Glutamatergic neuron (in vitro differentiated cells): ENCODE measurements at regions not wholly inside any gene's neighbourhood (a gene's known extent, or its start where the extent isn't known, plus 50 kb on each side); places are given as distances from the start of the nearest gene placed in this dataset.

Source experiments
- DNase-seq: peaks from one replicate; pipeline ENCODE4 v3.0.0; 2022
- H3K27ac Mint-ChIP-seq: one replicate; pipeline ENCODE4 v1.8.0; 2020; ENCODE audit warnings: mild to moderate bottlenecking, mixed read lengths, inconsistent platforms; ENCODE audit not compliant: unreplicated experiment
- H3K27me3 Mint-ChIP-seq: one replicate; pipeline ENCODE4 v1.8.0; 2020; ENCODE audit warnings: mild to moderate bottlenecking, moderate library complexity, mixed read lengths, inconsistent platforms; ENCODE audit not compliant: unreplicated experiment
- H3K36me3 Mint-ChIP-seq: one replicate; pipeline ENCODE4 v1.8.0; 2020; ENCODE audit warnings: mild to moderate bottlenecking, mixed read lengths, inconsistent platforms; ENCODE audit not compliant: unreplicated experiment
- H3K4me1 Mint-ChIP-seq: one replicate; pipeline ENCODE4 v1.8.0; 2020; ENCODE audit warnings: mild to moderate bottlenecking, low read depth, mixed read lengths, inconsistent platforms; ENCODE audit not compliant: unreplicated experiment
- H3K4me3 Mint-ChIP-seq: one replicate; pipeline ENCODE4 v1.8.0; 2020; ENCODE audit warnings: mild to moderate bottlenecking, mixed read lengths, inconsistent platforms; ENCODE audit not compliant: unreplicated experiment
- H3K9me3 Mint-ChIP-seq: one replicate; pipeline ENCODE4 v1.8.0; 2020; ENCODE audit warnings: mild to moderate bottlenecking, moderate library complexity, mixed read lengths, inconsistent platforms; ENCODE audit not compliant: unreplicated experiment
- CTCF ChIP-seq: fragments of 200-600 bp; sonication (generic); IDR thresholded peaks from one replicate; pipeline ENCODE4 v1.5.0; 2021; ENCODE audit not compliant: partially characterized antibody, unreplicated experiment

- Mint-ChIP-seq H3K36me3 (peaks cover 5% of the 10 kb centered on the region), H3K4me3 (no peak overlapping the region), H3K27me3 (no peaks in the 10 kb centered on the region), H3K4me1 (no peaks in the 10 kb centered on the region), H3K9me3 (no peaks in the 10 kb centered on the region), H3K27ac (no peak overlapping the region)
- DNase-seq, result no peak
- peak; percentile 22 for TF ChIP-seq CTCF
Measured at GRCh38 chr1:245079021-245079609, 75.7 kb upstream of the KIF26B start.

GRCh38 chr1:245074898-245075297, 79.9 kb upstream of the KIF26B start:
- H3K4me3 Mint-ChIP-seq, result no peak overlapping the region
- no peak for TF ChIP-seq CTCF
- H3K27me3 Mint-ChIP-seq, result peaks cover 3% of the 10 kb centered on the region
- H3K4me1 Mint-ChIP-seq, result no peaks in the 10 kb centered on the region
- DNase-seq, result no peak
- H3K9me3 Mint-ChIP-seq, result no peaks in the 10 kb centered on the region
- peaks cover 9% of the 10 kb centered on the region for H3K36me3 Mint-ChIP-seq
- no peak overlapping the region for H3K27ac Mint-ChIP-seq

- no peak for DNase-seq
- H3K27ac Mint-ChIP-seq, result no peak overlapping the region
- no peak for TF ChIP-seq CTCF
- H3K9me3 Mint-ChIP-seq, result no peaks in the 10 kb centered on the region
- H3K4me3 Mint-ChIP-seq, result no peak overlapping the region
- H3K4me1 Mint-ChIP-seq, result no peaks in the 10 kb centered on the region
- H3K36me3 Mint-ChIP-seq, result peaks cover 9% of the 10 kb centered on the region
- peaks cover 3% of the 10 kb centered on the region for H3K27me3 Mint-ChIP-seq
Measured at GRCh38 chr1:245074232-245074747, 80.5 kb upstream of the KIF26B start.

- Mint-ChIP-seq H3K27ac (no peak overlapping the region), H3K9me3 (no peaks in the 10 kb centered on the region), H3K4me3 (no peak overlapping the region), H3K36me3 (peaks cover 9% of the 10 kb centered on the region), H3K4me1 (no peaks in the 10 kb centered on the region), H3K27me3 (peaks cover 3% of the 10 kb centered on the region)
- no peak for DNase-seq
- TF ChIP-seq CTCF, result no peak
Measured at GRCh38 chr1:245070836-245071615, 83.8 kb upstream of the KIF26B start.

- Mint-ChIP-seq H3K4me3 (no peak overlapping the region), H3K27ac (no peak overlapping the region), H3K27me3 (peaks cover 1% of the 10 kb centered on the region), H3K9me3 (no peaks in the 10 kb centered on the region), H3K36me3 (peaks cover 9% of the 10 kb centered on the region), H3K4me1 (no peaks in the 10 kb centered on the region)
- TF ChIP-seq CTCF, result no peak
- DNase-seq, result no peak
Measured at GRCh38 chr1:245067257-245067656, 87.5 kb upstream of the KIF26B start.
